Caco-2 (cell line): ENCODE measurements at regions not wholly inside any gene's neighbourhood (a gene's known extent, or its start where the extent isn't known, plus 50 kb on each side); places are given as distances from the start of the nearest gene placed in this dataset.

Experiments
- BruUV-seq: library from RNA; stranded (reverse); fragments of 400-500 nt; replicated peaks from 2 replicates; lab custom pipeline; 2021; lab: Mats Ljungman, UMichigan
- CTCF ChIA-PET: fragments of 300-600 bp; sonication (Branson Sonifier 250); formaldehyde crosslinking; loops from one replicate; lab custom pipeline; 2022; ENCODE audit warnings: antibody characterized with exemption; lab: Charles Lee
- POLR2A ChIA-PET: fragments of 300-600 bp; sonication (Branson Sonifier 250); formaldehyde crosslinking; loops from one replicate; lab custom pipeline; 2022; ENCODE audit warnings: antibody characterized with exemption; lab: Charles Lee
- DNase-seq, 2 experiments: peaks; one replicate each; pipeline versions ENCODE4 v3.0.0 to v3.0.0-alpha.2; 2020 to 2022
- H3K27me3 ChIP-seq: replicated peaks from 2 replicates; pipeline ENCODE4 v1.6.0; 2011; ENCODE audit warnings: low read length; ENCODE audit not compliant: control insufficient read depth, insufficient read depth
- H3K36me3 ChIP-seq: 2 replicates; pipeline ENCODE4 v1.5.1; 2011; ENCODE audit warnings: low read length; ENCODE audit not compliant: control insufficient read depth, insufficient read depth
- H3K4me1 ChIP-seq: fragments of 250-450 bp; sonication (Bioruptor Pico); 2 replicates; pipeline ENCODE4 v1.5.1; 2020; ENCODE audit warnings: mild to moderate bottlenecking
- H3K4me3 ChIP-seq: 2 replicates; pipeline ENCODE4 v1.5.1; 2011; ENCODE audit warnings: low read depth, mild to moderate bottlenecking, control low read depth, low read length
- H3K9me3 ChIP-seq: fragments of 250-450 bp; sonication (Bioruptor Pico); 2 replicates; pipeline ENCODE4 v1.5.1; 2020; ENCODE audit warnings: mild to moderate bottlenecking, moderate library complexity
- H3K27ac Mint-ChIP-seq: one replicate; pipeline ENCODE4 v1.8.0; 2022; ENCODE audit warnings: mixed read lengths; ENCODE audit not compliant: unreplicated experiment
- H3K27me3 Mint-ChIP-seq: one replicate; pipeline ENCODE4 v1.8.0; 2022; ENCODE audit warnings: mixed read lengths; ENCODE audit not compliant: insufficient read depth, unreplicated experiment
- H3K36me3 Mint-ChIP-seq: one replicate; pipeline ENCODE4 v1.8.0; 2022; ENCODE audit warnings: mild to moderate bottlenecking, mixed read lengths; ENCODE audit not compliant: insufficient read depth, unreplicated experiment
- H3K4me1 Mint-ChIP-seq: one replicate; pipeline ENCODE4 v1.8.0; 2022; ENCODE audit warnings: low read depth, mixed read lengths; ENCODE audit not compliant: unreplicated experiment
- H3K4me3 Mint-ChIP-seq: one replicate; pipeline ENCODE4 v1.8.0; 2022; ENCODE audit warnings: mild to moderate bottlenecking, moderate library complexity, mixed read lengths; ENCODE audit not compliant: unreplicated experiment
- H3K9me3 Mint-ChIP-seq: one replicate; pipeline ENCODE4 v1.8.0; 2022; ENCODE audit warnings: mixed read lengths; ENCODE audit not compliant: unreplicated experiment
- CTCF ChIP-seq, 2 experiments: fragments of 200-600 bp in 1 of 2; IDR thresholded peaks; 1 replicate in 1 of 2; 2 replicates in 1 of 2; pipeline versions ENCODE4 v1.5.1 to v1.8.0; 2011 to 2022; ENCODE audit warnings: antibody characterized with exemption in 1 of 2, control low read depth in 1 of 2, inconsistent platforms in 1 of 2, low read depth in 1 of 2, low read length in 1 of 2, mild to moderate bottlenecking in 1 of 2, moderate library complexity in 1 of 2; ENCODE audit not compliant: insufficient read depth in 1 of 2, severe bottlenecking in 1 of 2, unreplicated experiment in 1 of 2
- intact Hi-C: fragments of 100-400 bp; cut with micrococcal nuclease; formaldehyde crosslinking; loops from one replicate; pipeline ENCODE4 v1.10.0; 2022; ENCODE audit not compliant: unreplicated experiment

- no peak for TF ChIP-seq CTCF (IDR thresholded peaks at IDR 0.05; ENCODE audit: insufficient read depth in 1 of 2, low read depth in 1 of 2, low read length in 1 of 2, severe bottlenecking in 1 of 2, unreplicated experiment in 1 of 2)
- Mint-ChIP-seq H3K4me3 (no peak overlapping the region), H3K9me3 (peaks cover 13% of the 10 kb centered on the region), H3K4me1 (no peaks in the 10 kb centered on the region), H3K27ac (no peak overlapping the region), H3K27me3 (peaks cover 10% of the 10 kb centered on the region), H3K36me3 (no peaks in the 10 kb centered on the region)
- Histone ChIP-seq H3K36me3 (no peaks in the 10 kb centered on the region), H3K4me1 (no peaks in the 10 kb centered on the region), H3K9me3 (no peaks in the 10 kb centered on the region), H3K4me3 (no peak overlapping the region), H3K27me3 (no peaks in the 10 kb centered on the region)
- ChIA-PET CTCF (no interaction called here), POLR2A (no interaction called here)
- no TSS peak for BruUV-seq
- intact Hi-C loops: no loop called here
- no peak for DNase-seq
Observed at GRCh38 chr6:19535351-19535750, 301.8 kb upstream of the ID4 start.

- Mint-ChIP-seq H3K36me3 (no peaks in the 10 kb centered on the region), H3K9me3 (peaks cover 15% of the 10 kb centered on the region), H3K4me3 (no peak overlapping the region), H3K4me1 (no peaks in the 10 kb centered on the region), H3K27me3 (peaks cover 10% of the 10 kb centered on the region), H3K27ac (no peak overlapping the region)
- BruUV-seq: no TSS peak
- H3K4me3 ChIP-seq: no peak overlapping the region
- CTCF ChIA-PET: no interaction called here
- intact Hi-C loops: no loop called here
- POLR2A ChIA-PET: no interaction called here
- no peaks in the 10 kb centered on the region for H3K27me3 ChIP-seq
- no peak for DNase-seq
- H3K36me3 ChIP-seq: no peaks in the 10 kb centered on the region
- TF ChIP-seq CTCF (IDR thresholded peaks at IDR 0.05; ENCODE audit: insufficient read depth in 1 of 2, low read depth in 1 of 2, low read length in 1 of 2, severe bottlenecking in 1 of 2, unreplicated experiment in 1 of 2): no peak
- H3K4me1 ChIP-seq: no peaks in the 10 kb centered on the region
- no peaks in the 10 kb centered on the region for H3K9me3 ChIP-seq
Observed at GRCh38 chr6:19536838-19537237, 300.3 kb upstream of the ID4 start.

GRCh38 chr6:19538096-19538495, 299.1 kb upstream of the ID4 start:
- DNase-seq: no peak
- no peaks in the 10 kb centered on the region for H3K36me3 Mint-ChIP-seq
- Histone ChIP-seq H3K4me1 (no peaks in the 10 kb centered on the region), H3K9me3 (no peaks in the 10 kb centered on the region), H3K36me3 (no peaks in the 10 kb centered on the region), H3K4me3 (no peak overlapping the region), H3K27me3 (no peaks in the 10 kb centered on the region)
- H3K4me1 Mint-ChIP-seq: no peaks in the 10 kb centered on the region
- no peak for TF ChIP-seq CTCF (IDR thresholded peaks at IDR 0.05; ENCODE audit: insufficient read depth in 1 of 2, low read depth in 1 of 2, low read length in 1 of 2, severe bottlenecking in 1 of 2, unreplicated experiment in 1 of 2)
- H3K27ac Mint-ChIP-seq: no peak overlapping the region
- H3K9me3 Mint-ChIP-seq: peaks cover 15% of the 10 kb centered on the region
- ChIA-PET POLR2A (no interaction called here), CTCF (no interaction called here)
- H3K4me3 Mint-ChIP-seq: no peak overlapping the region
- no TSS peak for BruUV-seq
- H3K27me3 Mint-ChIP-seq: peaks cover 10% of the 10 kb centered on the region
- intact Hi-C loops: no loop called here
